ENCODE measurements at regions not wholly inside any gene's neighbourhood (a gene's known extent, or its start where the extent isn't known, plus 50 kb on each side); places are given as distances from the start of the nearest gene placed in this dataset.

- no peak for DNase-seq (ENCODE audit: low read depth)
Measured at GRCh38 chr11:115017529-115017928, 339.2 kb downstream of the NXPE2 start.

DNA sequence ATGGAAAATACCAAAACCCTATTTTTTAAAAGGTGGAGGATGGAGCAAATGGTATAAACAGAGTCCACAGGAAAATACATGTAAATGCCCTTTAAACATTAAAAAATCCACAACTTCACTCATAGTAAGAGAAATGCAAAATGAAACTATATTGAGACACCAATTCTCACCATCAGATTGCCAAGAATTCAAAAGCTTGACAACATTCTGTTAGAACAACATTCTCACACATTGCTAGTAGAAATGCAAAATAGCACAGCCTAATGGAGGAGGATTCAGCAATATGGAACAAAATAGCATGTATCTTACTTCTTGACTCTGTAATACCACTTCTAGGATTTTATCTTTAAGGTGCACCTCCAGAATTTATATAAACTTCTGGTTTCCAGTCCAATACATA lies 351.8 kb downstream of the NXPE2 start:
- no peak for DNase-seq (ENCODE audit: low read depth)

GRCh38 chr11:115036406-115037180 lies 358.3 kb downstream of the NXPE2 start:
- no peak for DNase-seq (ENCODE audit: low read depth)

GRCh38 chr11:115042002-115042401 lies 363.7 kb downstream of the NXPE2 start:
- DNase-seq (ENCODE audit: low read depth): no peak

DNA sequence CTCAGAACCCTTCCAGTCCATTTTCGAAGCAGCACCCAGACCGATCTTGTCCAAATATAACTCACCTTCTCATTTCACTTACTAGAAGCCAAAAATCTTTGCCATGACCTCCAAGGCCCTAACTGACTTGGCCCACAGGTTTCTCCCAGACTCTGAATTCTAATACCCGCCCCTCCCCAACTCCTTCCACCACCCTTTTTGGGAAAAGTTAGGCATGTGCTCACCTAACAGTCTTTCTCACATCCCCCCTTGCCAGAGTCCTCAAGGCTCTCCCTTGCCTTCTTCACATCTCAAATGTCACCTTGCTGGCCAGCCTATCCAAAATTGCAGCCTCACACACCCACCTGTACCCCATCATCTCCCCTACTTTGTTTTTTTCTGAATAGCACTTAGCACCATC lies 369.3 kb downstream of the NXPE2 start:
- DNase-seq (ENCODE audit: low read depth): no peak

DNA sequence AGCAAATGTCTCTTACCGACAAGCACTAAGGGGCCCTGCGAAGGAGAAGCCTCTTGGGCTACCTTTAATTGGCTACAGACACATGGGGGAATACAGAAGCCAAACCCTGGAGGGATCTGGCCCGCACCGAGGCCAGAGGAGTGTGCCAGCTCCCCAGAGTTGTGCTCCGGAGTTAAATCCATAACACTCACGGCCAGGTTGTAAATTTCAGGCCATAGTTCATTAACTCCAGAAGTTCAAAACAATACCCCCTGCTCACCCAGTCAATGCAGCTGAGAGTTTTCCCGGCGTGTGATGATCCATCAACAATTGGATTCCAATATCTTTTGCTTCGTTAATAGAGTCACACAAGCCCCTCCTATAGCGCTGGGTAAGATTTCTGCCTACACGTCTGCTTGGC lies 371.5 kb downstream of the NXPE2 start:
- no peak for DNase-seq (ENCODE audit: low read depth)

DNA sequence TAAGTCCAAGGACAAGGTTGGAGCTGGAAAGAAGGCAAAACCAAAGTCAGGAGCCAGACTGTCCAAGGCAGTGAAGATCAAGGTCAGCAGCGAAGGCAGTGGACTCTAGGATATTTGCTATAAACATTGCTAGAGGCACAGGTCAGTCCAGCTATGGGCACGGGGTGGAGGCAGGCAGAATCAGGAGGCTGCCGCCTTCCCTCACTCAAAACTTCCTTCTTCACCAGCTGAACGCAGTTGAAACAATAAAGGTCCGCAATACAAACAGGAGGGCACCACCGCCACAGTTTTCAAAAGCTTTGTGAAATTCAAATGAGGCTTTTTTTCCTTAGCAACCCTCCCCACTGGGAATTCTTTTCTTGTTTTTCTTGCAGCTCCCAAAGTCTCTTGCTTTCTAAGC lies 372.4 kb downstream of the NXPE2 start:
- no peak for DNase-seq (ENCODE audit: low read depth)

- no peak for DNase-seq (ENCODE audit: low read depth)
Measured at GRCh38 chr11:115051938-115052590, 373.7 kb downstream of the NXPE2 start.

DNA sequence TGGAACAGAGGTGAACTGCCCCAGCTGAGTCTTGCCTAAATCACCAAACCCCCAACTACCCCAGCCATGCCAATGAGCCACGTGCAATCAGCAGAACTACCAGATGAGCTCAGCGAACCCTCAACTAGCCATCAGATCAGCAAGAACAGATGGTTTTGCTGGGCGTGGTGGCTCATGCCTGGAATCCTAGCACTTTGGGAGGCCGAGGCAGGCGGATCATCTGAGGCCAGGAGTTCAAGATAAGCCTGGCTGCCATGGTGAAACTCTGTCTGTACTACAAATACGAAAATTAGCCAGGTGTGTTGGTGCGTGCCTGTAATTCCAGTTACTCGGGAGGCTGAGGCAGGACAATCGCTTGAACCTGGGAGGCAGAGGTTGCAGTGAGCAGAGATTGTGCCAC lies 374.3 kb downstream of the NXPE2 start:
- no peak for DNase-seq (ENCODE audit: low read depth)

GRCh38 chr11:115054570-115055538 lies 376.5 kb downstream of the NXPE2 start:
- DNase-seq (ENCODE audit: low read depth): peak; percentile 15

- no peak for DNase-seq (ENCODE audit: low read depth)
Measured at GRCh38 chr11:115056514-115056913, 378.2 kb downstream of the NXPE2 start.

GRCh38 chr11:115060840-115061239 lies 382.5 kb downstream of the NXPE2 start:
- DNase-seq (ENCODE audit: low read depth): no peak

- no peak for DNase-seq (ENCODE audit: low read depth)
Measured at GRCh38 chr11:115065314-115065713, 387.0 kb downstream of the NXPE2 start.

GRCh38 chr11:115065830-115066664 lies 387.7 kb downstream of the NXPE2 start:
- DNase-seq (ENCODE audit: low read depth): no peak

- DNase-seq (ENCODE audit: low read depth): no peak
Measured at GRCh38 chr11:115067471-115067870, 389.1 kb downstream of the NXPE2 start.

GRCh38 chr11:115067900-115068530 lies 389.7 kb downstream of the NXPE2 start:
- no peak for DNase-seq (ENCODE audit: low read depth)

DNA sequence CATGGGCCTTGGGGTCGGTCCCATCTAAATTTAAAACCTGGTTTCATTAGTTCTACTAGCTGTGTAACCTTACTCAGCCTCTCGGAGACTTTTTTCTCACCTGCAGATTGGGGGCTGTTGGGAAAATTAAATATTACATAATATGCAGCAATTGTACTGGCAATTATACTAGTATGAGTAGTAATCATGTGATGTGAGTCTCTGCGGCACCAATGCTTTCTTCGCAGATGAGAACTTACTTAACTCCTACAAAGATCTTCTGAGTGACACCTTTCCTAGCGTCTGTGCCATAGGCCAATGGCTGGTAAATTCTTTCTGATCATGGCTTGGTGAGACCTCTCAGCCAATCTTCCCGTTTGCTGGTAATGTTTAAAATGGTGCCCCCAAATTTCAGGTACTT lies 391.3 kb downstream of the NXPE2 start:
- DNase-seq (ENCODE audit: low read depth): no peak

DNA sequence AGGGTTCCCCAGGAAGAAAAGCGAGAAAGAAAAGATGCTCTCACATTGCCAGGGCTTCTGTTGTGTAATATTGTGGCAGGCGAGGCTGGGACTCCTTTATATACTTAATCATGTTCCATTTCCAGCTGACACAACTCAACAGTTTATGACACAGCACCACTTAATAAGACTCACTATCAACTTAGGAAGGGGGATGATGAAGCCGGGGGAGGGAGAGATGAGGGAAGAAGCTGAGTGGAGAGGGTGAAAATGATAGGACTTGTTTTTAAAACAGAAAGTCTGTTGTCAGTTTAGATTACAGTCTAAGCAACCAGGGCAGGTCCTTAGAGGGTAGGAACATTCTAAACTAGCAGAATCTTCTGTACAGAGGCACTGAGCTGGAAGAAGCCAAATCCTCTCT lies 397.0 kb downstream of the NXPE2 start:
- DNase-seq (ENCODE audit: low read depth): no peak

DNA sequence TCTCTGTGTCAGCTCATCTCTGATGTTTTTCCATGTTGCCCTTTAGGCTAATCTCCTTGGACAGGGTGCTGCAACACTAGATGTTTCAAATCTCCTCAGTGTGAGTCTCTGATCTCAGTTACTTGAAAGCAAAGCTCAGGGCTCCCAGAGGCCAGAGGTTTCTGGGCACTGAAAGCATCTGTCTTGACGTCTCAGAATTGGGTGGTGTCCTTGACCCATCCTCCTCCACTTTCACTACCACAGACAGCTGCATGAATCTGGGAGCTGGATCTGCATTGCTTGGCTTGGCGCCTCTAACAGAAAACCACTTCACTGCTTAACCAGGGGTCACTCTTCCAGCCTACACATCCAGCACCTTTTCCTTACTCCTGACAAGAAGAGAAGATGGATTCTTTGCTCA lies 399.4 kb downstream of the NXPE2 start:
- DNase-seq (ENCODE audit: low read depth): no peak
